ENCODE measurements at regions not wholly inside any gene's neighbourhood (a gene's known extent, or its start where the extent isn't known, plus 50 kb on each side); places are given as distances from the start of the nearest gene placed in this dataset.

GRCh38 chr4:14265651-14266050 is 638.1 kb upstream of the BOD1L1 start:
- H3K79me2 ChIP-seq (ENCODE audit: control insufficient read depth, low read length) = no peaks in the 10 kb centered on the region
- H4K20me1 ChIP-seq (ENCODE audit: control insufficient read depth, insufficient read depth, low read depth, low read length) = no peaks in the 10 kb centered on the region
- H3K27me3 ChIP-seq (ENCODE audit: control insufficient read depth, low read length) = no peaks in the 10 kb centered on the region
- no peaks in the 10 kb centered on the region; the same call in 1 of the 2 replicates for H3K9me2 ChIP-seq (replicated peaks; ENCODE audit: control insufficient read depth, low read length)
- no peaks in the 10 kb centered on the region for H3K9me3 ChIP-seq (ENCODE audit: control insufficient read depth, insufficient read depth, low read length)
- TF ChIP-seq CTCF (IDR thresholded peaks at IDR 0.05; ENCODE audit: low read depth, low read length, poor library complexity, severe bottlenecking) (no peak), EZH2phosphoT487 (IDR thresholded peaks at IDR 0.05; ENCODE audit: borderline replicate concordance, low read length) (no peak)
- no peaks in the 10 kb centered on the region for H3K36me3 ChIP-seq (ENCODE audit: control insufficient read depth, low read length)
- no peaks in the 10 kb centered on the region for H3K4me1 ChIP-seq (ENCODE audit: control insufficient read depth, low read length)
- H3K4me3 ChIP-seq (ENCODE audit: low read length) = no peak overlapping the region
- no peak overlapping the region for H3K4me2 ChIP-seq (ENCODE audit: low read length)
- H3K27ac ChIP-seq (ENCODE audit: low read depth, low read length) = no peak overlapping the region
- no peaks in the 10 kb centered on the region for H3F3A ChIP-seq (ENCODE audit: control insufficient read depth, insufficient read depth)

- Histone ChIP-seq H3K4me2 (ENCODE audit: low read length) (no peak overlapping the region), H3K4me1 (ENCODE audit: control insufficient read depth, low read length) (no peaks in the 10 kb centered on the region), H3K79me2 (ENCODE audit: control insufficient read depth, low read length) (no peaks in the 10 kb centered on the region), H4K20me1 (ENCODE audit: control insufficient read depth, insufficient read depth, low read depth, low read length) (no peaks in the 10 kb centered on the region), H3K9me3 (ENCODE audit: control insufficient read depth, insufficient read depth, low read length) (no peaks in the 10 kb centered on the region), H3K4me3 (ENCODE audit: low read length) (no peak overlapping the region), H3K9me2 (replicated peaks; ENCODE audit: control insufficient read depth, low read length) (no peaks in the 10 kb centered on the region), H3K27ac (ENCODE audit: low read depth, low read length) (no peak overlapping the region), H3K27me3 (ENCODE audit: control insufficient read depth, low read length) (no peaks in the 10 kb centered on the region), H3F3A (ENCODE audit: control insufficient read depth, insufficient read depth) (no peaks in the 10 kb centered on the region), H3K36me3 (ENCODE audit: control insufficient read depth, low read length) (no peaks in the 10 kb centered on the region)
- TF ChIP-seq EZH2phosphoT487 (IDR thresholded peaks at IDR 0.05; ENCODE audit: borderline replicate concordance, low read length) (no peak), CTCF (IDR thresholded peaks at IDR 0.05; ENCODE audit: low read depth, low read length, poor library complexity, severe bottlenecking) (no peak)
These were observed 640.0 kb upstream of the BOD1L1 start for GRCh38 chr4:14267373-14268060.

GRCh38 chr4:14269824-14270223 is 642.3 kb upstream of the BOD1L1 start:
- H3K4me2 ChIP-seq (ENCODE audit: low read length) = no peak overlapping the region
- H3K79me2 ChIP-seq (ENCODE audit: control insufficient read depth, low read length) = no peaks in the 10 kb centered on the region
- H3F3A ChIP-seq (ENCODE audit: control insufficient read depth, insufficient read depth) = no peaks in the 10 kb centered on the region
- H3K27me3 ChIP-seq (ENCODE audit: control insufficient read depth, low read length) = no peaks in the 10 kb centered on the region
- H3K9me2 ChIP-seq (replicated peaks; ENCODE audit: control insufficient read depth, low read length) = no peaks in the 10 kb centered on the region
- no peaks in the 10 kb centered on the region for H3K4me1 ChIP-seq (ENCODE audit: control insufficient read depth, low read length)
- no peak overlapping the region for H3K4me3 ChIP-seq (ENCODE audit: low read length)
- H3K36me3 ChIP-seq (ENCODE audit: control insufficient read depth, low read length) = no peaks in the 10 kb centered on the region
- H3K27ac ChIP-seq (ENCODE audit: low read depth, low read length) = no peak overlapping the region
- TF ChIP-seq EZH2phosphoT487 (IDR thresholded peaks at IDR 0.05; ENCODE audit: borderline replicate concordance, low read length) (no peak), CTCF (IDR thresholded peaks at IDR 0.05; ENCODE audit: low read depth, low read length, poor library complexity, severe bottlenecking) (no peak)
- no peaks in the 10 kb centered on the region for H4K20me1 ChIP-seq (ENCODE audit: control insufficient read depth, insufficient read depth, low read depth, low read length)
- no peaks in the 10 kb centered on the region for H3K9me3 ChIP-seq (ENCODE audit: control insufficient read depth, insufficient read depth, low read length)

Measured in DOHH2 (cell line).